ENCODE measurements at regions not wholly inside any gene's neighbourhood (a gene's known extent, or its start where the extent isn't known, plus 50 kb on each side); places are given as distances from the start of the nearest gene placed in this dataset.

DNA sequence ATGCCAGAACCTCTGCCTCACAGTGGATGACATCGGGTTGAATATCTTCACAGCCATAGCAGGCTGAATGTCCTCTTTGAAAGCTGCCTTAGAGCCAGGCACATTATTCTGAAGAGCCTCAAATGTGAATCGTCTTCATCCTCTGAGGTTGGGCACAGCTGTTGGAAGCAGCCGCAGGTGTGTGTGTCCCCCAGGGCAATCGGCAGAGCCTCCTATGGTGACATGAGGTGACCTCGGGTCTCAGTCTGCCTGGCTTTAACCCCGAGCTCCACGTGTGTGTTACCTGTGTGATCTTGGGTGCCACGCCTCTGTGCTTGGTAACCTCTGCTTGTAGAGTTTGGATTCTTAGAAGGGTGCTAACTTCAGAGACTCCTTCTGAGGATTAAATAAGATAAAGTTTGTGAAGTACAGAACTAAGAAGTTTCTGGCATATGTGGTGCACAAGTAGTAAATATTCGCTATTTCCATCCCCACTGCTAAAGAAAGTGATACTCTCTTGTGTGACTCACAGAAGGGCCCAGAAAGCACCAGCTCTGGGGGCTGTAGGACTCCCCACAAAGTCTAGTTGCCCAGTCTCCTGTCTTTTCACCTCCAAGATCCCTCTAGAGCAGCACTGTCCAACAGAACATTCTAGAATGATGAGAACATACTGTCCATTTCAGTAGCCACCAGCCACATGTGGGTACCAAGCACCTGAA lies 500.9 kb downstream of the NPHP4 start:
- no peaks in the 10 kb centered on the region for H3K36me3 Mint-ChIP-seq
- H3K27ac Mint-ChIP-seq: no peak overlapping the region
- ChIA-PET CTCF (interaction anchor here (1.2 kb wide), 1 partner anchor 10 kb away, joined by 4 read pairs; no protein-coding TSS in a partner anchor), POLR2A (no interaction called here)
- no peaks in the 10 kb centered on the region for H3K4me1 Mint-ChIP-seq (ENCODE audit: low read depth)
- peaks cover 7% of the 10 kb centered on the region for H3K27me3 Mint-ChIP-seq
- intact Hi-C loops (cut with micrococcal nuclease): no loop called here
- no peaks in the 10 kb centered on the region for H3K9me3 Mint-ChIP-seq
- no peak for DNase-seq
- H3K4me3 Mint-ChIP-seq: no peak overlapping the region

DNA sequence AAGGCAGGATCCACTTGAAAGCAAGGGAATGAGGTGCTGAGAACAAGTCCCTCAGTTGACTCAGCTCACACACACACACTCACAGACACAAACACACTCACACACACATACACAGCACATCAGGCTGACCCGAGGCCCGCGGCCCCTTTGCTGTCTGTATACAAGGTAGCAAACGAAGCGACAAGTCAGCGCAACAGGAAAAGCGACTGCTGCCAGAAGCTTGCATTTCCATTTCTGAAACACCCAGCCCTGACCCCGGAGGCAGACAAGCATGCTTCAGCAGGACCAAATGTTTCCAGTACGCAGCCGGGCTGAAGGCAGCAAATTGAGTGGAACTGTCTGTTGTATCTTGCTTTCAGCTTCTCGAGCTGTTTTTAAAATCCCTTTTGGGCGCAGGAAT lies 501.6 kb downstream of the NPHP4 start:
- intact Hi-C loops (cut with micrococcal nuclease): no loop called here
- CTCF ChIA-PET: interaction anchor here (1.2 kb wide), 1 partner anchor 9 kb away, joined by 4 read pairs; no protein-coding TSS in a partner anchor

DNA sequence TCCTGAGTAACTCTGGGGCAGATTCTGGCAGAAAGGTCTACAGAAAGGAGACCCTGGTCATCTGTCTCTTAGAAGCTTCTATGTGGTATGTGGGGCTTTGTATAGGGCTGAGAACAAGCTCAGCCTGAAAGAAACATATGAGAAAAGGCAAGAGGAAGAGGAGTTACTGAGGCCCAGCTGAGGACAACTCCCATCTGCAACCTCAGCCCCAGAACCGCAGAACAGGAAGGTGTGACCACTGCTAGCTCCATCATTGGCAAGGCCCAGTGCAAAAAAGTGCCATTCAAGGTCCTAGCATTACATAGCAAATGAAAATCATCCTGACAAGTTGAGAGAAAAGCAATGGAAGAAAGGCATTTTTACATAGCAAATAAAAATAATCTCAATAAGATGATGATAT lies 503.8 kb downstream of the NPHP4 start:
- CTCF ChIA-PET: interaction anchor here (1.3 to 1.8 kb wide), 2 partner anchors 26 to 202 kb away, joined by 3 to 6 read pairs; no protein-coding TSS in a partner anchor
- no peaks in the 10 kb centered on the region for H3K4me1 Mint-ChIP-seq (ENCODE audit: low read depth)

More for the DNA sequence above, 501.6 kb downstream of the NPHP4 start:
- H3K27ac Mint-ChIP-seq: no peak overlapping the region
- POLR2A ChIA-PET: no interaction called here
- H3K36me3 Mint-ChIP-seq: no peaks in the 10 kb centered on the region
- no peak for DNase-seq
- peaks cover 4% of the 10 kb centered on the region for H3K27me3 Mint-ChIP-seq
- H3K9me3 Mint-ChIP-seq: no peaks in the 10 kb centered on the region
- H3K4me1 Mint-ChIP-seq (ENCODE audit: low read depth): no peaks in the 10 kb centered on the region
- H3K4me3 Mint-ChIP-seq: no peak overlapping the region

DNA sequence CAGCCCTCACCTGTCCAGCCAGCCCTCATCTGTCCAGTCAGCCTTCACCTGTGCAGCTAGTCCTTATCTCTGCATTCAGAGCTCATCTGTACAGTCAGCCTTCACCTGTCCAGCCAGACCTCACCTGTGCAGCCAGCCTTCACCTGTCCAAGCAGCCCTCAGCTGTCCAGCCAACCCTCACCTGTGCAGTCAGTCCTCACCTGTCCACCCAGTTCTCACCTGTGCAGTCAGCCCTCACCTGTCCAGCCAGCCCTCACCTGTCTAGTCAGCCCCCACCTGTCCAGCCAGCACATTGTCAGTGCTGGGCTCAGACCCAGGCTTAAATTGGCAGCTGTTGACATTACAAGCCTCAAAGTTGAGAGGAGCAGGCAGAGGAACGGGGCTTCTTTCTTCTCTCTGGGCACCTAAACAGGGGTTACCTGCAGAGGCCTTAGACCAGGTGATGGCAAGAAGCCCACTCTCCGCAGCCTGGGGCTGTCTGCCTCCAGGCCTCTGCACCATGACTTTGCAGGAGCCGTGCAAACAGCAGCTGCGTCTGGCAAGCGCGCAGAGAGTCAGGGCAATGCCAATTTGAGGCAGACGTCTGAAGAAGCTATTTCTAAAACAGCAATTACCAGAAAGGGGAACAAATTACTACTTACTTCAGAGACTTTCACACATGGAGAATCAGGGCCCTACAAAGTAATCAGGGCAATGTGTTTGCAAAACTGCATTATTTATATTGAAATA lies 506.1 kb downstream of the NPHP4 start:
- ChIA-PET CTCF (no interaction called here), POLR2A (no interaction called here)
- H3K36me3 Mint-ChIP-seq: no peaks in the 10 kb centered on the region
- intact Hi-C loops (cut with micrococcal nuclease): no loop called here
- H3K9me3 Mint-ChIP-seq: no peaks in the 10 kb centered on the region
- H3K4me1 Mint-ChIP-seq (ENCODE audit: low read depth): peaks cover 4% of the 10 kb centered on the region
- no peak overlapping the region for H3K4me3 Mint-ChIP-seq
- H3K27me3 Mint-ChIP-seq: peaks cover 5% of the 10 kb centered on the region
- no peak for DNase-seq
- no peak overlapping the region for H3K27ac Mint-ChIP-seq

More for the DNA sequence above, 503.8 kb downstream of the NPHP4 start:
- no peak overlapping the region for H3K4me3 Mint-ChIP-seq
- POLR2A ChIA-PET: no interaction called here
- intact Hi-C loops (cut with micrococcal nuclease): no loop called here
- no peak for DNase-seq
- H3K27me3 Mint-ChIP-seq: peaks cover 4% of the 10 kb centered on the region
- H3K27ac Mint-ChIP-seq: no peak overlapping the region
- H3K36me3 Mint-ChIP-seq: no peaks in the 10 kb centered on the region
- no peaks in the 10 kb centered on the region for H3K9me3 Mint-ChIP-seq

DNA sequence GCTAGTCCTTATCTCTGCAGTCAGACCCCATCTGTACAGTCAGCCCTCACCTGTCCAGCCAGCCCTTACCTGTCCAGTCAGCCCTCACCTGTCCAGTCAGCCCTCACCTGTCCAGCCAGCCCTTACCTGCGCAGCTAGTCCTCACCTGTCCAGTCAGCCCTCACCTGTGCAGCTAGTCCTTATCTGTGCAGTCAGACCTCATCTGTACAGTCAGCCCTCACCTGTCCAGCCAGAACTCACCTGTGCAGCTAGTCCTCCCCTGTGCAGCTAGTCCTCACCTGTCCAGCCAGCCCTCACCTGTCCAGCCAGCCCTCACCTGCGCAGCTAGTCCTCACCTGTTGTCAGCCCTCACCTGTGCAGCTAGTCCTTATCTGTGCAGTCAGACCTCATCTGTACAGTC lies 506.8 kb downstream of the NPHP4 start:
- Mint-ChIP-seq H3K27me3 (peaks cover 5% of the 10 kb centered on the region), H3K36me3 (no peaks in the 10 kb centered on the region), H3K4me3 (no peak overlapping the region), H3K9me3 (no peaks in the 10 kb centered on the region), H3K4me1 (ENCODE audit: low read depth) (peaks cover 4% of the 10 kb centered on the region), H3K27ac (no peak overlapping the region)
- ChIA-PET CTCF (no interaction called here), POLR2A (no interaction called here)
- no peak for DNase-seq
- intact Hi-C loops (cut with micrococcal nuclease): no loop called here

DNA sequence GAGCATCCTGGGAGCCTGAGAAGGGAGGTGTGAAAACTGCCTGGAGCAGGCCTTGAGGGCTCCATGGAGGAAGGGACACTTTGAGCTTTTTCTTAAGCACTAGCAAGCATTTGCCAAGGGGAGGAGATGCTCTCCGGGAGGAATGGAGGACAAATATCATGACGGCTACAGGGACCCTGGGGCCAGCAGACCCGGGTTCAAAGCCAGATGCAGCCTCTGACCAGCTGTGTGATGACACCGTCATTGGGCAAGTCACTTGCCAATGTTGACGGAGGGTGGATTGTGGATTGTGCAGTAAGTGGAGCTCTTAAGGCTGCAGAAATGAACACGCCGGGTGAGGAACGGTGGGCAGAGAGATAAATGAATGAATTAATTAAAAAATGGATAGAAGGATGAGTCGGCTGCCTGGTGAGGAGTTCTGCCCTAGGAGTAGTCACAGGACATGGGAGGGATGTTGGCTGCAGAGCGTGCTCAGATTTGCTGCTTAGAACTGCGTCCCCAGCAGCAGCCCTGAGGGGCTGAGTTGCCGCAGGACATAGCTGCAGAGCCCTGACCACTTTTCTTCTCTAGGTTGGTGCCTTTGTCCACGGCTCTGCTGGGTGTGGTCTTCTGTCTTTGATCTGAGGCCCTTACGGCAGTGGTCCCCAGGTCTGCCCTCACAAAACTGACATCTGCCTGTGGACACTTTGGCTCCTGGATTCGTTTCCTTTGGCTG lies 507.6 kb downstream of the NPHP4 start:
- Mint-ChIP-seq H3K36me3 (no peaks in the 10 kb centered on the region), H3K27ac (no peak overlapping the region), H3K9me3 (no peaks in the 10 kb centered on the region), H3K4me1 (ENCODE audit: low read depth) (peaks cover 4% of the 10 kb centered on the region), H3K27me3 (peaks cover 2% of the 10 kb centered on the region), H3K4me3 (no peak overlapping the region)
- POLR2A ChIA-PET: no interaction called here
- intact Hi-C loops (cut with micrococcal nuclease): no loop called here
- no peak for DNase-seq
- CTCF ChIA-PET: no interaction called here

DNA sequence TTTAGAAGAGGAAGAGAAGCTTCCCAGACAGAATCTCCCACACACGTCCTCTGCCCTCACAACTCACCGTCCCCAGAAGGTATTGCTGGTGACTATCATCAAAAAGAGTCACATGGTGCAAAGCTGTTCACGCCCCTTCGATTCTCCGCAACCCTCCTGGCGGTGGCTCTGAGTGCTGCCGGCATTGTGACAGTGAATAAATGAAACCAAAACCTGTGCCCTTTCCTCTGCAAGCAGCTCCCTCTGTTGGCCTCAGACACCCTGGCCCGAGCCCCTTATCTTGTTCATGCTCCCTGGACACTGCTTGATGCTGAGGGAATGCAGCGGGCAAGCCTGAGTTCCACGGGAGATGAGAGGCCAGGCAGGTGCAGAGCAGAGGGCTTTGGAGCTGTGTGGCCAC lies 510.3 kb downstream of the NPHP4 start:
- Mint-ChIP-seq H3K27me3 (peaks cover 2% of the 10 kb centered on the region), H3K36me3 (no peaks in the 10 kb centered on the region), H3K27ac (no peak overlapping the region), H3K4me3 (no peak overlapping the region), H3K4me1 (ENCODE audit: low read depth) (peaks cover 4% of the 10 kb centered on the region), H3K9me3 (no peaks in the 10 kb centered on the region)
- intact Hi-C loops (cut with micrococcal nuclease): loop anchor here (2.0 kb wide), 1 partner anchor 195 kb away; no protein-coding TSS in a partner anchor
- CTCF ChIA-PET: interaction anchor here (0.8 to 1.5 kb wide), 3 partner anchors 9 to 196 kb away, joined by 3 to 4 read pairs (median 4); no protein-coding TSS in a partner anchor
- DNase-seq: peak; percentile 62
- POLR2A ChIA-PET: no interaction called here

DNA sequence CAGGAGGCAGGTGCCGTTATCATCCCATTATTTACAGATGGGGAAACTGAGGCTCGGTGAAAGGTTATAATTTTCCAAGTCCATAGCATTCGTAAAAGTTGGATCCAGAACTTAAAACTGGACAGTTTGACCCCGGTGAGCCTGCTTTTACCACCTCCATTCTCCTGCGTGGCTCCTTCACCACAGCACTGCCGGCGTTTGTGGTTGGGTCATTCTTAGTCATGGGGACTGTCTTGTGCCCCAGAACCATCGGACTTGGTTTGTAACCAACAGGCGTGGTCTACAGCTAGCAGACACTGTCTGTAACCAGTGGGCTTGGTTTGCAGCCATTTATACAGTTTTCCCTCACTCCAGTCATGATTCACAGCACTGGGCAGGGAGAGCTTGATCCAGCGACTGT lies 511.3 kb downstream of the NPHP4 start:
- no peaks in the 10 kb centered on the region for H3K36me3 Mint-ChIP-seq
- H3K27me3 Mint-ChIP-seq: peaks cover 2% of the 10 kb centered on the region
- H3K4me3 Mint-ChIP-seq: no peak overlapping the region
- no peak overlapping the region for H3K27ac Mint-ChIP-seq
- POLR2A ChIA-PET: no interaction called here
- peaks cover 4% of the 10 kb centered on the region for H3K4me1 Mint-ChIP-seq (ENCODE audit: low read depth)
- no peaks in the 10 kb centered on the region for H3K9me3 Mint-ChIP-seq
- CTCF ChIA-PET: interaction anchor here (1.5 kb wide), 1 partner anchor 10 kb away, joined by 4 read pairs; no protein-coding TSS in a partner anchor
- intact Hi-C loops (cut with micrococcal nuclease): no loop called here
- no peak for DNase-seq

DNA sequence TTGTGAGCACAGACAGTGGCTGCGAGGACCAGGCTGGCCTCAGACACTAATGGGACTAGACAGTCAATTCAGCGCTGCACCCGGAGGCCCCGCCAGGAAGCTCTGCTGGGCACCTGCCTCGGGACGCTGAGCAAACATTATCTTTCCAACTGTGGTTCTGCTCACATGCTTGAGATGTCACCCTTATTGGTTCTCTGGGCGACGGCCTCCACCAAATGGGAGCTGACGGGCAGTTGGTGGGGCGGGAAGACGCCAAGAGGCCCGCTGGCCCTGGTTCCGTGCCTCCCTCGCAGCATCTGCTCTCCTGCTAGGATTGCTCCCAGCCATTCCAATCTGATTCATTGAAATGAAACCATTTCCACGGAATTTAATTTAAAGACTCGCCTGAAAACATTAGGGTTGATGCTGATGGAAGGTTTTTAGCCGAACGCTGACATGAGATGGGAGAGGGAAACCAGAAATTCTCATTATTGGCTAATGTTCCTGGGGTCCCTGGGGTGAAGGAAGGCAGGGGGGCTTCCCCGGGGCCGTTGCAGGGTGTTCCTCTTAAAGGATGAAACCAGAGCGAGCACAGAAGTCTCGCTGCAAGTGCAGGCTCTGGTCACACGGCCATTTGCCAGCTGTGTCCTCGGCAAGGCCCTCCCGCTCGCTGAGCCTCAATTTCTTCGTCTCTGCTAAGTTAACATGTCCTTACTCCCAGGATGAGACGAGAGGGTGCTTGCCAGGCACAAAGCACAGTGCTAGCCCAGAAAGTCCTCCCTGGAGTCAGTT lies 512.2 kb downstream of the NPHP4 start:
- intact Hi-C loops (cut with micrococcal nuclease): no loop called here
- ChIA-PET CTCF (no interaction called here), POLR2A (no interaction called here)
- H3K4me1 Mint-ChIP-seq (ENCODE audit: low read depth): peaks cover 4% of the 10 kb centered on the region
- peaks cover 2% of the 10 kb centered on the region for H3K27me3 Mint-ChIP-seq
- H3K4me3 Mint-ChIP-seq: no peak overlapping the region
- H3K27ac Mint-ChIP-seq: no peak overlapping the region
- DNase-seq: no peak
- H3K36me3 Mint-ChIP-seq: no peaks in the 10 kb centered on the region
- no peaks in the 10 kb centered on the region for H3K9me3 Mint-ChIP-seq

DNA sequence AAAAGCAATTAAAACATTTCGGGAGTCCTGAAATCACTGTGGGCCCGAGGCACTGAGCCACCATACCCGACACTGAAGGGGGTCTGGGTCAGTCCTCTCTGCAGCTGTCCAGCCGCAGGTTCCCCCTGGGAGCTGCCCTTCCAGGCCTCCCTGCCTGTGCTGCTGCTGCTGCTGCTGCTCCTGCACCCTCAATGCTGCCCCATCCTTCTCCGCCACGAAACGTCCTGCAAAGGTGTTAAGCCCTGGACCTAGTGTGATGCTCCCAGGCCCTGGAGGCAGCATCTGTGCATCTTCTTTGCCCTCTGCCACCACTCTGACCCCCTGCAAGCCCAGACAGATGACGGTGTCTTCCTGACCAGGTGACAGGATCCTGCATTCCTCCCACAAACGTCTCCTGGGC lies 513.3 kb downstream of the NPHP4 start:
- CTCF ChIA-PET: no interaction called here
- H3K4me3 Mint-ChIP-seq: no peak overlapping the region
- intact Hi-C loops (cut with micrococcal nuclease): no loop called here
- no peak overlapping the region for H3K27ac Mint-ChIP-seq
- no peaks in the 10 kb centered on the region for H3K36me3 Mint-ChIP-seq
- H3K9me3 Mint-ChIP-seq: no peaks in the 10 kb centered on the region
- peaks cover 2% of the 10 kb centered on the region for H3K27me3 Mint-ChIP-seq
- DNase-seq: no peak
- peaks cover 4% of the 10 kb centered on the region for H3K4me1 Mint-ChIP-seq (ENCODE audit: low read depth)
- POLR2A ChIA-PET: no interaction called here

DNA sequence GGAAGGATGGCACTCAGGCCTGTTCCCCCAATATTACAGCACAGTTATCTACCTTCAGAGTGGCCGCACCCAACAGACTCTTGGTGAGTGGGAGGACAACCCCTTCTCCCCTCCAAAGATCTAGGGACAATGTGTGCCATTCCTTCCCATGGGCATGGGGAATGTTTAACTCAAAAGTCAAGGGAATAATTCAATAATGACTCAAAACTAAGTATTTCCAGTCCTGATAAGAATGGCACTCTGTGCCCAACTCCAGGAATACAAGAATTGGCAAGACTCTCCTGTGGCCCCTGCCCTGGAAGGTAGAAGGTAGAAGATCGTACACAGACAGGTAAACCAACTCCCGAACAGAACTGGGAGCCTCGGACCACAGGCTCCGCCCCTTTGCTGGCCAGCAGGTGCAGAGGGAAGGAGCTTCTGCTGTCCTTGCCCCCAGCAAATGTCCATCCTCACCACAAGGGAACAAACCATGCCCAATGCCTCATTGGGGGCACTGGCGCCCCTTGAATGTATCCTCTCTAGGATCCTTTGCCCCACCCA lies 514.0 kb downstream of the NPHP4 start:
- Mint-ChIP-seq H3K27ac (no peak overlapping the region), H3K4me1 (ENCODE audit: low read depth) (peaks cover 4% of the 10 kb centered on the region), H3K9me3 (no peaks in the 10 kb centered on the region), H3K36me3 (no peaks in the 10 kb centered on the region), H3K27me3 (peaks cover 2% of the 10 kb centered on the region), H3K4me3 (no peak overlapping the region)
- intact Hi-C loops (cut with micrococcal nuclease): no loop called here
- ChIA-PET CTCF (no interaction called here), POLR2A (no interaction called here)
- DNase-seq: no peak

DNA sequence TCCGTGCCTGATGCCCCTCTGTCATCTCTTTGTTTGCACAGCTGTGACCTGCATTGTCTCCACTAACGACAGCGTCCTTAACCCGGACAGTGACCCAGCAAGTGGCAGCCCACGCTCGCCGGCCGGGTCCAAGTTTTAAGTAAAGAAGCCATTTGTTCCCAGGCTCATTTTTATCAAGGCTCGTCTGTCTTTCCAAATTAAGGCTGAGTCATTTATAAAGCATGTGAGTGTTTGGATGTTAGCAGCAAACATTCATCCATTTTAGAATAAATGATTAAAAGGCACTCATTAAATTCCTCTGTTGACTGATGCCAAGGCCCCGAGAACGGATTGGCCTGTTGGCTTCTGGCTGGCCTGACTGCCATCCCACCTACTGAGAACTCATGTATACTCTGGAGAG lies 514.5 kb downstream of the NPHP4 start:
- ChIA-PET POLR2A (no interaction called here), CTCF (no interaction called here)
- H3K27me3 Mint-ChIP-seq: no peaks in the 10 kb centered on the region
- intact Hi-C loops (cut with micrococcal nuclease): no loop called here
- no peaks in the 10 kb centered on the region for H3K36me3 Mint-ChIP-seq
- no peak overlapping the region for H3K4me3 Mint-ChIP-seq
- no peak for DNase-seq
- peaks cover 4% of the 10 kb centered on the region for H3K4me1 Mint-ChIP-seq (ENCODE audit: low read depth)
- no peak overlapping the region for H3K27ac Mint-ChIP-seq
- no peaks in the 10 kb centered on the region for H3K9me3 Mint-ChIP-seq
